NB4 (cell line): ENCODE measurements at regions not wholly inside any gene's neighbourhood (a gene's known extent, or its start where the extent isn't known, plus 50 kb on each side); places are given as distances from the start of the nearest gene placed in this dataset.

ENCODE experiments used
- CTCF ChIP-seq: IDR thresholded peaks from one replicate; pipeline ENCODE4 v1.5.1; 2012; ENCODE audit warnings: low read depth, low read length
- MAX ChIP-seq: IDR thresholded peaks from 2 replicates; pipeline ENCODE4 v1.6.1; 2011; ENCODE audit warnings: low read depth, low read length
- MYC ChIP-seq: IDR thresholded peaks from 2 replicates; pipeline ENCODE4 v1.6.1; 2011; ENCODE audit warnings: low read depth, low read length
- POLR2A ChIP-seq: IDR thresholded peaks from 2 replicates; pipeline ENCODE4 v1.6.1; 2011; ENCODE audit warnings: mild to moderate bottlenecking; ENCODE audit not compliant: insufficient read length; ENCODE audit errors: extremely low read depth

DNA sequence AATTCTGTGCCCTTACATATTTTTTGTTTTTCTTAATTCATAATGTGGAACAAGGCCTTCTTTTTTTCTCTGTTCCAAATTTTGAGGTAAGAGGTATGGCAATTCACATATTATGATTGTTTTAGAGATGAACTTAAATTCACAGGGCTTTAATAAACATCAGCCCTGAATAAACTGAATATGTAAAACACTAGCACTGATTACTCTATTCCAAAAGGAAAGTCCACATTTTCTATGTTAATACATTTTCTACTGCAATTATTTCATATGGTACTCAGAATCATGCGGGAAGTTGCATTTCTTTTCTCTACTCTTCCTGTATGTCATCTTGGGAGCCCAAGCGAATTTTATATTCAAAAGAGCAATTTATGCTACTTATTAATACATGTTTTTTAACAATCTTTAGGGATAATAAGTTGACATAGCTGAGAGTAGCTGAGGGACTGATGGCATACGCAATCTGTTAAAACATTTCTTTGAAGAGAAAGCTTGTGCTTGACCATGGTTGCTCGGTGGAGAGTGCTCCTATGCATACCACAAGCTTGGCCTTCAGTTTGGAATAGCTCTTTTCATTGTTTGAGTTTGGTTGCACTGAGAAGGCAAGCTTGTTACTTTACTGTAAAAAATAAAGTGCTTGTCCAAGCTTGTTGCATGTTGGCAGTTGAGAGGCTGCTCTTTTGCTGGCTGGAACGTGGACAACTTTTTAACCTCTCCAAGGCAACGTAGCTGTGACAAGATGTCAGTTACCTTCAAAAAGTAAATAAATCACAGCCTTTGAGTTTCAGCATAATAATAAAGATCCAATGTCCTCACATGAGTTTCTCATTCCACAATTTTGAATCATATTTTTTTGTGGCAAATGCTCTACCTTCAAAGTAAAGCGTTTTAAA lies 196.3 kb upstream of the SPRY1 start:
- no peak for TF ChIP-seq CTCF
- no peak for TF ChIP-seq POLR2A
- TF ChIP-seq MYC = no peak
- TF ChIP-seq MAX = no peak
